Activated CD4-positive, alpha-beta T cell treated with anti-CD3 and anti-CD28 coated beads, Interleukin-2, amount 50 U/mL, for 1 hour (primary cell): ENCODE measurements at regions not wholly inside any gene's neighbourhood (a gene's known extent, or its start where the extent isn't known, plus 50 kb on each side); places are given as distances from the start of the nearest gene placed in this dataset.
"Not testable (repeated sequence)": the region's sequence is repeated elsewhere in the genome, so short reads cannot be mapped to it uniquely, and the experiment has no call there.

Experiments used
- DNase-seq: peaks from one replicate; pipeline ENCODE4 v3.0.0-alpha.2; 2020

GRCh38 chr1:184882957-184883815 is 91.1 kb downstream of the NIBAN1 start:
- DNase-seq: no peak

- DNase-seq: no peak
Measured at GRCh38 chr1:184881941-184882913, 92.1 kb downstream of the NIBAN1 start.

GRCh38 chr1:184879876-184880557 is 94.3 kb downstream of the NIBAN1 start:
- DNase-seq: no peak

GRCh38 chr1:184878602-184879001 is 95.7 kb downstream of the NIBAN1 start:
- DNase-seq: no peak

GRCh38 chr1:184878002-184878401 is 96.3 kb downstream of the NIBAN1 start:
- DNase-seq: no peak

GRCh38 chr1:184876015-184876414 is 98.3 kb downstream of the NIBAN1 start:
- DNase-seq: not testable (repeated sequence)

GRCh38 chr1:184875218-184875617 is 99.1 kb downstream of the NIBAN1 start:
- DNase-seq: no peak

- no peak for DNase-seq
Measured at GRCh38 chr1:184870319-184870718, 104.0 kb downstream of the NIBAN1 start.

- no peak for DNase-seq
Measured at GRCh38 chr1:184867866-184868689, 106.2 kb downstream of the NIBAN1 start.

GRCh38 chr1:184866991-184867788 is 107.1 kb downstream of the NIBAN1 start:
- peak; percentile 27 for DNase-seq

GRCh38 chr1:184866586-184866985 is 107.7 kb downstream of the NIBAN1 start:
- no peak for DNase-seq

GRCh38 chr1:184865831-184866230 is 108.5 kb downstream of the NIBAN1 start:
- DNase-seq: no peak

- DNase-seq: no peak
Measured at GRCh38 chr1:184861755-184862336, 107.2 kb upstream of the EDEM3 start.

GRCh38 chr1:184860985-184861754 is 106.5 kb upstream of the EDEM3 start:
- DNase-seq: no peak

- no peak for DNase-seq
Measured at GRCh38 chr1:184860535-184860934, 105.9 kb upstream of the EDEM3 start.

- DNase-seq: no peak
Measured at GRCh38 chr1:184859381-184860105, 104.9 kb upstream of the EDEM3 start.

- no peak for DNase-seq
Measured at GRCh38 chr1:184858288-184858687, 103.6 kb upstream of the EDEM3 start.

- no peak for DNase-seq
Measured at GRCh38 chr1:184854496-184855140, 100.0 kb upstream of the EDEM3 start.

GRCh38 chr1:184854036-184854435 is 99.4 kb upstream of the EDEM3 start:
- no peak for DNase-seq
